OCI-LY3 (cell line): ENCODE measurements at regions not wholly inside any gene's neighbourhood (a gene's known extent, or its start where the extent isn't known, plus 50 kb on each side); places are given as distances from the start of the nearest gene placed in this dataset.

ENCODE experiments used
- H2AFZ ChIP-seq: fragments of 200-600, 300-600 bp; shearing (Covaris generic); 2 replicates; pipeline ENCODE4 v1.6.0; 2014; ENCODE audit warnings: antibody characterized with exemption, low read depth, low read length
- H3K27ac ChIP-seq: fragments of 200-600, 300-600 bp; sonication (generic); 2 replicates; pipeline ENCODE4 v1.5.1; 2014; ENCODE audit warnings: mild to moderate bottlenecking, low read length, moderate library complexity, mixed read lengths
- H3K27me3 ChIP-seq: fragments of 200-600, 300-600 bp; sonication (generic); 2 replicates; pipeline ENCODE4 v1.6.1; 2014; ENCODE audit warnings: low read depth, low read length, mixed read lengths
- H3K36me3 ChIP-seq: fragments of 200-600, 300-600 bp; sonication (generic); replicated peaks from 2 replicates; pipeline ENCODE3; 2014; ENCODE audit warnings: low read depth, low read length, mixed read lengths
- H3K4me1 ChIP-seq: fragments of 300-600, 200-600 bp; sonication (generic); 2 replicates; pipeline ENCODE4 v1.6.1; 2014; ENCODE audit warnings: low read length, mixed read lengths
- H3K4me2 ChIP-seq: fragments of 200-600, 300-600 bp; sonication (generic); 2 replicates; pipeline ENCODE4 v1.6.1; 2014; ENCODE audit warnings: low read length, mixed read lengths
- H3K4me3 ChIP-seq: fragments of 300-600, 200-600 bp; sonication (generic); 2 replicates; pipeline ENCODE4 v1.5.1; 2014; ENCODE audit warnings: antibody characterized with exemption, mild to moderate bottlenecking, low read length, moderate library complexity
- H3K79me2 ChIP-seq: fragments of 300-600, 200-600 bp; shearing (Covaris generic); 2 replicates; pipeline ENCODE4 v1.6.1; 2014; ENCODE audit warnings: mild to moderate bottlenecking, low read length, mixed read lengths
- H3K9ac ChIP-seq: fragments of 300-600, 200-600 bp; shearing (Covaris generic); 2 replicates; pipeline ENCODE4 v1.6.0; 2014; ENCODE audit warnings: mild to moderate bottlenecking, low read length, moderate library complexity
- H3K9me3 ChIP-seq: fragments of 200-600, 300-600 bp; shearing (Covaris generic); 2 replicates; pipeline ENCODE4 v1.6.1; 2014; ENCODE audit warnings: low read length, mixed read lengths; ENCODE audit not compliant: insufficient read depth
- H4K20me1 ChIP-seq: fragments of 200-600, 300-600 bp; sonication (generic); 2 replicates; pipeline ENCODE4 v1.6.1; 2016; ENCODE audit warnings: low read length, mixed read lengths; ENCODE audit not compliant: insufficient read depth
- EZH2phosphoT487 ChIP-seq: fragments of 200-600 bp; shearing (Covaris generic); IDR thresholded peaks from 2 replicates; pipeline ENCODE4 v1.6.1; 2018; ENCODE audit warnings: antibody characterized with exemption, mixed run types, low read depth
- TF ChIP-seq, protein P1 (sequence below): fragments of 200-600, 300-600 bp; sonication (generic); IDR thresholded peaks from 2 replicates; pipeline ENCODE4 v1.5.1; 2014; ENCODE audit warnings: antibody characterized with exemption, low read length, low read depth

DNA sequence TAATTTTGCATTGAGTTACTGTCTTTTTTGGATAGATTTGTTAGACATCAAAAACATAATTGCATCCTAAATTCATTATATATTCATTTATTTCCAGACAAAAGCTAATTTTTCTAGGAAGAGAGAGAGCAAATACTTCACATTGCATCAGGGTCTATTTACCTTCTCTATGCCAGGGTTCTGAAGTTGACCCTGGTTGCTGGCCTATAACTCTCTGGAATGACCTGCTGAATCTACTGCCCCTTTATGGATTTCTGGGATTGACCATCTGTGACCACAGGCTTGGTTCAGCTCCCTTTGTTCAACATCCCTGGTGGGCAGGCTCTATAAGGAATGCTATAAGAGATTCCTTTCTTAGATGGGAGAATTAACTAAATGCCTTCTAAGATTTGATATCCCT is 414.8 kb upstream of the STXBP6 start:
- Histone ChIP-seq H3K36me3 (no peaks in the 10 kb centered on the region), H3K4me2 (no peak overlapping the region), H3K4me1 (peaks cover 22% of the 10 kb centered on the region), H3K79me2 (no peaks in the 10 kb centered on the region), H3K27ac (no peak overlapping the region), H3K4me3 (no peak overlapping the region), H3K27me3 (0 out of 2 replicates have a peak, but pooled peaks cover 3% of the 10 kb centered on the region), H2AFZ (no peak overlapping the region), H3K9ac (no peak overlapping the region), H3K9me3 (no peaks in the 10 kb centered on the region), H4K20me1 (no peaks in the 10 kb centered on the region)
- TF ChIP-seq, protein P1, sequence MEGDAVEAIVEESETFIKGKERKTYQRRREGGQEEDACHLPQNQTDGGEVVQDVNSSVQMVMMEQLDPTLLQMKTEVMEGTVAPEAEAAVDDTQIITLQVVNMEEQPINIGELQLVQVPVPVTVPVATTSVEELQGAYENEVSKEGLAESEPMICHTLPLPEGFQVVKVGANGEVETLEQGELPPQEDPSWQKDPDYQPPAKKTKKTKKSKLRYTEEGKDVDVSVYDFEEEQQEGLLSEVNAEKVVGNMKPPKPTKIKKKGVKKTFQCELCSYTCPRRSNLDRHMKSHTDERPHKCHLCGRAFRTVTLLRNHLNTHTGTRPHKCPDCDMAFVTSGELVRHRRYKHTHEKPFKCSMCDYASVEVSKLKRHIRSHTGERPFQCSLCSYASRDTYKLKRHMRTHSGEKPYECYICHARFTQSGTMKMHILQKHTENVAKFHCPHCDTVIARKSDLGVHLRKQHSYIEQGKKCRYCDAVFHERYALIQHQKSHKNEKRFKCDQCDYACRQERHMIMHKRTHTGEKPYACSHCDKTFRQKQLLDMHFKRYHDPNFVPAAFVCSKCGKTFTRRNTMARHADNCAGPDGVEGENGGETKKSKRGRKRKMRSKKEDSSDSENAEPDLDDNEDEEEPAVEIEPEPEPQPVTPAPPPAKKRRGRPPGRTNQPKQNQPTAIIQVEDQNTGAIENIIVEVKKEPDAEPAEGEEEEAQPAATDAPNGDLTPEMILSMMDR = no peak
- TF ChIP-seq EZH2phosphoT487 = no peak

DNA sequence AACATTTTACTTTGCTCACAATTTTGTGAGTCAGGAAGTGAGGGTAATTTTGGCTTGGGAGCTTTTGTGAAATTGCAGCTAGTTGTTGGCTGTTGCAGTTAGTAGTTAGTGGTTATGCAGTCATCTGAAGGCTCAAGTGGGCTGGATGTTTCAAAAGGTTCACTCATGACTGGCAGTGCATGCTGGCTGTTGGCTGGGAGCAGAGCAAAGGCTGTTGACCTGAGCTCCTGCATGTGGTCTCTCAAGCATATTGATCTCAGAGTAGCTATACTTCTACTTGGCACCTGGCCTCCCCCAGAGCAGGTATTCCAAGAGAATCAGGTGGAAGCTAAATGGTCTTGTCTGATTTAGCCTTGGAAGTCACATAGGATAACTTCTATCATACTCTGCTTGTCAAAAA is 414.1 kb upstream of the STXBP6 start:
- no peak overlapping the region for H3K4me3 ChIP-seq
- TF ChIP-seq, protein P1 = no peak
- TF ChIP-seq EZH2phosphoT487 = no peak

DNA sequence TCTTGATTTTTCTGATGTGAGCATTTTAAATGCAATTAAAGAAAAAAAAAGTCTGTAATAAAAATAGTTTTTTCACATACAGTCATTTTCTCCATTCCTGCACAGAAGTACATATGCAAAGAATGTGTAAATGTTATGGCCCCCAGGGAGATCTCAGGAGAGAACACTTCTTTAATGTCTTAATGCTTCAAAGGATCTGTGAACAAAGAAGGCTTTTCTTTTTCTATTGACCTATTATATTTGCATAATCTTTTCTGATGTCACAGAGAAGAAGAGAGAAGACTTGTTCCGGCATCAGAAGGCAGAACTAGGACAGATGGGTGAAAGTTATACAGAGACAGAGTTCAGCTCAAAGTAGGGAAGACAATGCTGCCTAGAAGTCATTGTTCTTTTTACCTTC is 413.5 kb upstream of the STXBP6 start:
- Histone ChIP-seq H3K27me3 (0 out of 2 replicates have a peak, but pooled peaks cover 3% of the 10 kb centered on the region), H3K36me3 (no peaks in the 10 kb centered on the region), H3K4me1 (peaks cover 10% of the 10 kb centered on the region), H4K20me1 (no peaks in the 10 kb centered on the region), H2AFZ (no peak overlapping the region), H3K79me2 (no peaks in the 10 kb centered on the region), H3K4me2 (0 out of 2 replicates have a peak overlapping the region, but pooled peaks have one; percentile 5), H3K9me3 (no peaks in the 10 kb centered on the region), H3K27ac (no peak overlapping the region), H3K4me3 (no peak overlapping the region), H3K9ac (no peak overlapping the region)
- TF ChIP-seq EZH2phosphoT487 = no peak
- TF ChIP-seq, protein P1 = no peak

More for the DNA sequence above, 414.1 kb upstream of the STXBP6 start:
- no peak overlapping the region for H3K4me2 ChIP-seq
- no peak overlapping the region for H3K9ac ChIP-seq
- H3K27ac ChIP-seq = no peak overlapping the region
- H3K79me2 ChIP-seq = no peaks in the 10 kb centered on the region
- H3K9me3 ChIP-seq = no peaks in the 10 kb centered on the region
- no peaks in the 10 kb centered on the region for H4K20me1 ChIP-seq
- no peaks in the 10 kb centered on the region for H3K36me3 ChIP-seq
- peaks cover 15% of the 10 kb centered on the region for H3K4me1 ChIP-seq
- H2AFZ ChIP-seq = no peak overlapping the region
- 0 out of 2 replicates have a peak, but pooled peaks cover 3% of the 10 kb centered on the region for H3K27me3 ChIP-seq

DNA sequence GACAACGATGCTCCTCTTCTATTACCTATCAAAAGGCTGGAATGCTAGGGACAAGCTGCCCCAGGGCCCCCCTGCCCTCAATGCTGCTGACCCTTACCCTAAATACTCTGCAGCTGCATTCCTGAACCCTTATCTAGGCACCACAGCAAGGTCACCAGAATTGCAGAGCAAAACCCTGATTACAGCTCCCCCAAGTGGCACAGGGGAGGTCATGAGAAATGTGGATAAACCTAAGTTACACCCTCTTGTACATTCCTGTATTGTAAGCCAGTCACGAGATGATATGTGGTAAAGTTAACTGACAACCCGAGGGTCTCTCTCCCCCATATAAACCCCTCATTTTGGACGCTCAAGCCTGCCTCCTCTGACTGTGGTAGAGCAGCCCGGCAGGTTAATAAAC is 411.8 kb upstream of the STXBP6 start:
- Histone ChIP-seq H3K4me1 (peaks cover 10% of the 10 kb centered on the region), H3K9ac (no peak overlapping the region), H4K20me1 (no peaks in the 10 kb centered on the region), H3K4me3 (no peak overlapping the region), H3K27me3 (0 out of 2 replicates have a peak, but pooled peaks cover 3% of the 10 kb centered on the region), H3K9me3 (no peaks in the 10 kb centered on the region), H3K79me2 (no peaks in the 10 kb centered on the region), H3K4me2 (no peak overlapping the region), H3K27ac (no peak overlapping the region), H3K36me3 (no peaks in the 10 kb centered on the region), H2AFZ (no peak overlapping the region)
- TF ChIP-seq EZH2phosphoT487 = no peak
- TF ChIP-seq, protein P1 = peak; percentile 39
